GM12875 (cell line): ENCODE measurements at regions not wholly inside any gene's neighbourhood (a gene's known extent, or its start where the extent isn't known, plus 50 kb on each side); places are given as distances from the start of the nearest gene placed in this dataset.

Source experiments
- H3K4me3 ChIP-seq: one replicate; pipeline ENCODE4 v1.5.1; 2011; ENCODE audit warnings: low read depth, low read length, control low read depth
- TF ChIP-seq, protein P1 (sequence below): IDR thresholded peaks from 2 replicates; pipeline ENCODE4 v1.5.1; 2011; ENCODE audit warnings: low read depth, mild to moderate bottlenecking, control low read depth, inconsistent platforms, low read length, moderate library complexity, borderline replicate concordance; ENCODE audit not compliant: insufficient read depth

GRCh38 chr2:161102770-161103450 is 57.3 kb upstream of the TANK start:
- H3K4me3 ChIP-seq: no peak overlapping the region
- TF ChIP-seq, protein P1, sequence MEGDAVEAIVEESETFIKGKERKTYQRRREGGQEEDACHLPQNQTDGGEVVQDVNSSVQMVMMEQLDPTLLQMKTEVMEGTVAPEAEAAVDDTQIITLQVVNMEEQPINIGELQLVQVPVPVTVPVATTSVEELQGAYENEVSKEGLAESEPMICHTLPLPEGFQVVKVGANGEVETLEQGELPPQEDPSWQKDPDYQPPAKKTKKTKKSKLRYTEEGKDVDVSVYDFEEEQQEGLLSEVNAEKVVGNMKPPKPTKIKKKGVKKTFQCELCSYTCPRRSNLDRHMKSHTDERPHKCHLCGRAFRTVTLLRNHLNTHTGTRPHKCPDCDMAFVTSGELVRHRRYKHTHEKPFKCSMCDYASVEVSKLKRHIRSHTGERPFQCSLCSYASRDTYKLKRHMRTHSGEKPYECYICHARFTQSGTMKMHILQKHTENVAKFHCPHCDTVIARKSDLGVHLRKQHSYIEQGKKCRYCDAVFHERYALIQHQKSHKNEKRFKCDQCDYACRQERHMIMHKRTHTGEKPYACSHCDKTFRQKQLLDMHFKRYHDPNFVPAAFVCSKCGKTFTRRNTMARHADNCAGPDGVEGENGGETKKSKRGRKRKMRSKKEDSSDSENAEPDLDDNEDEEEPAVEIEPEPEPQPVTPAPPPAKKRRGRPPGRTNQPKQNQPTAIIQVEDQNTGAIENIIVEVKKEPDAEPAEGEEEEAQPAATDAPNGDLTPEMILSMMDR: no peak

DNA sequence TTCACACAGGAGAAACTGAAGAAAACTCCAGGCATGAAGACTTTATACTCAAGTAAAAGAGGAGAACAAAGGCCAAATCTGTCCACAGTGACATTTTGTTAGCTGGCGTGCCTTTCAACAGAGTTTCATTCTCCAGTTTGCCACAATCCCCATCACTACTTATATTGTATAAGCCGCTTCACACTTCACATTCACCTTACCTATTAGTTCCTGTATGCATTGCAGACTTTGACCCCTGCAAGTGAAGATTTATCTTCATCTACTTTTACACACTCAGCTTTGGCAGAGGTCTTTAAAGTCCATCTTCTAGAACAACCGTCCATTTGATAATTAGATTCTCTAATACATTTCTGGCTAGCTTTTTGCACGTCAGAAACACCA is 56.8 kb upstream of the TANK start:
- TF ChIP-seq, protein P1: no peak
- H3K4me3 ChIP-seq: no peak overlapping the region

- H3K4me3 ChIP-seq: no peak overlapping the region
- TF ChIP-seq, protein P1: no peak
These were observed 56.1 kb upstream of the TANK start for GRCh38 chr2:161104054-161104553.

GRCh38 chr2:161107265-161107664 is 53.0 kb upstream of the TANK start:
- no peak overlapping the region for H3K4me3 ChIP-seq
- TF ChIP-seq, protein P1: no peak
